ENCODE measurements at regions not wholly inside any gene's neighbourhood (a gene's known extent, or its start where the extent isn't known, plus 50 kb on each side); places are given as distances from the start of the nearest gene placed in this dataset.
"Not testable (repeated sequence)": the region's sequence is repeated elsewhere in the genome, so short reads cannot be mapped to it uniquely, and the experiment has no call there.

DNA sequence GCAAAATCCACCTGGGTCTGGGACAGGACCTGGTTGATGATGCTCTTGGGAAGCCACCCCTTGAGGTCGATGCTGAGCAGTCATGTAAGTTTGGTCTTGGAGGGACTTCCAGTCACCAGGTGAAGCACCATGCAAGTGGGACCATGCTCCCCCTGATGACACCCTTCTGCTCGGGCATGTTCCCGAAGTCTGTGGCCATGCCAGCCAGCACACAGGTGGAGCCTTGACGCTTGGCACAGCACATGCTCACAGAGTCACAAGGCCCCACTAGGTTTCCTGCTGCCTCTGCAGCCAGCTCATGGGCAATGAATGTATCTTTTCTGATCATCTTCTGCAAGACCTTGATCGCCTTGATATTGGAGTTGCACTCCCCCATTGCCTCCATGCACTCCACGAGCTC lies 1920.2 kb downstream of the PCDH9 start:
- 85% methylated on average over 2 of the region's 6 CpGs for WGBS
- Histone ChIP-seq H3K9me3 (no peaks in the 10 kb centered on the region), H3K27ac (replicated peaks in 1 of 4) (no peak overlapping the region), H3K36me3 (no peaks in the 10 kb centered on the region), H3K4me1 (no peaks in the 10 kb centered on the region), H3K27me3 (no peaks in the 10 kb centered on the region), H3K4me3 (no peak overlapping the region)
- DNase-seq (ENCODE audit: extremely low spot score) = no peak
- TF ChIP-seq CTCF (IDR thresholded peaks at IDR 0.05) (no peak), POLR2A (IDR thresholded peaks at IDR 0.05; ENCODE audit: low read depth) (no peak), POLR2AphosphoS5 (IDR thresholded peaks at IDR 0.05) (no peak), EP300 (IDR thresholded peaks at IDR 0.05) (no peak)
- intact Hi-C loops (cut with DNase I) = no loop called here

GRCh38 chr13:65308729-65309128 lies 1921.4 kb downstream of the PCDH9 start:
- H3K9me3 ChIP-seq; H3K27ac ChIP-seq (replicated peaks in 1 of 4); H3K4me1 ChIP-seq; H3K27me3 ChIP-seq; H3K4me3 ChIP-seq; DNase-seq (ENCODE audit: extremely low spot score); H3K36me3 ChIP-seq; intact Hi-C loops (cut with DNase I): not testable (repeated sequence)
- WGBS = 87% methylated on average over 1 of the region's 1 CpG

DNA sequence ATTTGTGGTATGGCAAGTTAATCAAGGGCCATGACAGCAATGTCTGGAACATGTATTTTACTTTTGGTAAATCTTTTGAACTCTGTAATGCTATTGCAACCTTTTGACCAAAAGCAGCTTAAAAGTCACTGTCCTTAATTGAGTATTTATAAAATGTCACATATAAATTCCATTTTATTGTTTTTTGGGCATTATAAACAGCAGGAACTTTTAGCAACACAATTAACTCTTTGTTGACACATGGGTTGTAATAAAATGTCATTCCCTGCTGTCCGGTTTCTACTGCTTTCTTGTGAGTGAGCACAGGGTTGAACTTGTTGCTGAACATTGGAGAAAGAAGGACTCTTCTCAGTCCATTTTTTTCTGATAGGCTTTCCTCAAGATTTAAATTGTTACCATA lies 1923.1 kb downstream of the PCDH9 start:
- TF ChIP-seq POLR2A (IDR thresholded peaks at IDR 0.05; ENCODE audit: low read depth) (no peak), POLR2AphosphoS5 (IDR thresholded peaks at IDR 0.05) (no peak), CTCF (IDR thresholded peaks at IDR 0.05) (no peak), EP300 (IDR thresholded peaks at IDR 0.05) (no peak)
- Histone ChIP-seq H3K36me3 (no peaks in the 10 kb centered on the region), H3K4me3 (no peak overlapping the region), H3K9me3 (no peaks in the 10 kb centered on the region), H3K27me3 (no peaks in the 10 kb centered on the region), H3K27ac (replicated peaks in 1 of 4) (no peak overlapping the region), H3K4me1 (no peaks in the 10 kb centered on the region)
- no peak for DNase-seq (ENCODE audit: extremely low spot score)
- intact Hi-C loops (cut with DNase I) = no loop called here
- 96% methylated on average over 1 of the region's 1 CpG for WGBS

GRCh38 chr13:65302691-65303090 lies 1927.4 kb downstream of the PCDH9 start:
- no peaks in the 10 kb centered on the region for H3K4me1 ChIP-seq
- TF ChIP-seq POLR2AphosphoS5 (IDR thresholded peaks at IDR 0.05) (no peak), POLR2A (IDR thresholded peaks at IDR 0.05; ENCODE audit: low read depth) (no peak), EP300 (IDR thresholded peaks at IDR 0.05) (no peak), CTCF (IDR thresholded peaks at IDR 0.05) (no peak)
- no peaks in the 10 kb centered on the region for H3K27me3 ChIP-seq
- 80% methylated on average over 3 of the region's 3 CpGs for WGBS
- no peaks in the 10 kb centered on the region for H3K36me3 ChIP-seq
- H3K4me3 ChIP-seq = no peak overlapping the region
- no peak overlapping the region for H3K27ac ChIP-seq (replicated peaks in 1 of 4)
- H3K9me3 ChIP-seq = no peaks in the 10 kb centered on the region
- DNase-seq (ENCODE audit: extremely low spot score) = no peak
- intact Hi-C loops (cut with DNase I) = no loop called here

DNA sequence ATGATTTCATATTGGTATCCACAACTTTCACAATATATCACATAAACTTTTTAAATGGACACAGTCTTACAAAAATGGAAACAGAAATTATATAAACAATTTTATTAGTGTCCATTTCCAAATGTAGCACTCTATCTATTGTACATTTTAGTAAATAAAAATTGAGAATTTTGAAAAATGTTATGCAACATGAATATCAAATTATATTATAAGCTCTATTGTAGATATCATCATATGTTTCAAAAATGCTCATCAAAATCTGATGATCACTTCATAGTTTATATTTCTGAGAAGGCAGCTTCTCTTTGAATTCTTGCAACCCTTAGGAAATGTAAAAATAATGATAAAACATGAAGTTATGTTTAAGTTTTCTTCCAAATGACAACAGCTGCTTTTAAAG lies 1928.6 kb downstream of the PCDH9 start:
- H3K4me3 ChIP-seq = no peak overlapping the region
- no peak for DNase-seq (ENCODE audit: extremely low spot score)
- no peaks in the 10 kb centered on the region for H3K36me3 ChIP-seq
- TF ChIP-seq EP300 (IDR thresholded peaks at IDR 0.05) (no peak), POLR2A (IDR thresholded peaks at IDR 0.05; ENCODE audit: low read depth) (no peak)
- H3K9me3 ChIP-seq = no peaks in the 10 kb centered on the region
- H3K27ac ChIP-seq (replicated peaks in 1 of 4) = no peak overlapping the region
- no peaks in the 10 kb centered on the region for H3K27me3 ChIP-seq
- intact Hi-C loops (cut with DNase I) = no loop called here
- H3K4me1 ChIP-seq = no peaks in the 10 kb centered on the region

DNA sequence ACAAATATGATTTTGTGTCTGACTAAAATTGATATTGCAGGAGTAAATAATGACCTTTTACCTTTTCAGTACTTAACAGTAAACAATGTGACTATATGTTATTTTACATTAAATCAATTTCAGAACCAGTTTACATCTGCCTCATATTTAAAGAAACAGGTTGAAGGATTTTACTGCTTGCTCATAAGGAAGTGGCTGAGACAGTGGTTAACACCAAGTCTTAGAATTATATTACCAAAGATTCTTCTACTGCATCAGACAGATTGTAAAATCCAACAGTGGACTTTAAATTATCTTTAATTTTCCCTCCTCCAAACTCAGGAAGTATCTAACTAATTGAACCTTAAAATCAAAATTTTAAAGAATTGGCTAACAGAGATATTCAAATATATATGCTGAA lies 1929.9 kb downstream of the PCDH9 start:
- no peak for DNase-seq (ENCODE audit: extremely low spot score)
- H3K27ac ChIP-seq (replicated peaks in 1 of 4) = no peak overlapping the region
- no peak for TF ChIP-seq POLR2A (IDR thresholded peaks at IDR 0.05; ENCODE audit: low read depth)
- TF ChIP-seq CTCF (IDR thresholded peaks at IDR 0.05) = no peak
- H3K4me1 ChIP-seq = no peaks in the 10 kb centered on the region
- no peaks in the 10 kb centered on the region for H3K9me3 ChIP-seq
- no peak overlapping the region for H3K4me3 ChIP-seq
- no peaks in the 10 kb centered on the region for H3K27me3 ChIP-seq
- no peaks in the 10 kb centered on the region for H3K36me3 ChIP-seq
- intact Hi-C loops (cut with DNase I) = no loop called here

All from esophagus muscularis mucosa (tissue), 4 donors.